Endothelial cell of umbilical vein (primary cell): ENCODE measurements at regions not wholly inside any gene's neighbourhood (a gene's known extent, or its start where the extent isn't known, plus 50 kb on each side); places are given as distances from the start of the nearest gene placed in this dataset.

Experiments
- BruUV-seq: library from RNA; stranded (reverse); fragments of 400-500 nt; replicated peaks from 2 replicates; lab custom pipeline; 2021; lab: Mats Ljungman, UMichigan
- CTCF ChIA-PET: fragments of 300-600, 350-600 bp; sonication (Branson Sonifier 250); formaldehyde crosslinking; loops from one replicate; lab custom pipeline; 2021; ENCODE audit warnings: antibody characterized with exemption, inconsistent platforms; lab: Charles Lee
- POLR2A ChIA-PET: fragments of 300-600, 350-600 bp; sonication (Branson Sonifier 250); formaldehyde crosslinking; loops from one replicate; lab custom pipeline; 2021; ENCODE audit warnings: antibody characterized with exemption, inconsistent platforms; lab: Charles Lee
- DNase-seq: peaks from one replicate; pipeline ENCODE4 v3.0.0-alpha.2; 2011; ENCODE audit warnings: low read depth, low spot score
- FAIRE-seq: peaks from 2 replicates; lab custom pipeline; 2011; peaks lifted over from hg19 to GRCh38; lab: Jason Lieb, UNC
- H2AFZ ChIP-seq: 2 replicates; pipeline ENCODE4 v1.6.0; 2012; ENCODE audit warnings: low read depth, low read length, control low read depth, inconsistent platforms
- H3K27ac ChIP-seq: 2 replicates; pipeline ENCODE4 v1.5.1; 2011; ENCODE audit warnings: low read depth, mild to moderate bottlenecking, control low read depth, low read length, moderate library complexity; ENCODE audit not compliant: insufficient read depth
- H3K27me3 ChIP-seq, 2 experiments: 2 replicates each; pipeline versions ENCODE4 v1.6.0 to v1.6.1; 2011; ENCODE audit warnings: low read length in 2 of 2, mixed read lengths in 1 of 2; ENCODE audit not compliant: control insufficient read depth in 2 of 2, insufficient read depth in 2 of 2
- H3K36me3 ChIP-seq, 2 experiments: 2 replicates in 1 of 2; 3 replicates in 1 of 2; pipeline ENCODE4 v1.5.1; 2011; ENCODE audit warnings: low read length in 2 of 2, mild to moderate bottlenecking in 1 of 2, moderate library complexity in 1 of 2; ENCODE audit not compliant: control insufficient read depth in 2 of 2, insufficient read depth in 2 of 2; ENCODE audit errors: extremely low read depth in 1 of 2
- H3K4me1 ChIP-seq: 3 replicates; pipeline ENCODE4 v1.5.1; 2011; ENCODE audit warnings: mild to moderate bottlenecking, low read length; ENCODE audit not compliant: control insufficient read depth, insufficient read depth; ENCODE audit errors: extremely low read depth
- H3K4me2 ChIP-seq: 2 replicates; pipeline ENCODE4 v1.6.1; 2011; ENCODE audit warnings: low read length, control low read depth, mixed read lengths; ENCODE audit not compliant: insufficient read depth
- H3K4me3 ChIP-seq, 3 experiments: fragments of 200-600 bp in 1 of 3; sonication (generic), shearing (Covaris generic) in 1 of 3; replicated peaks in 1 of 3; 2 replicates each; pipeline ENCODE4 v1.5.1; 2011 to 2016; ENCODE audit warnings: control low read depth in 3 of 3, low read length in 3 of 3, mild to moderate bottlenecking in 2 of 3, inconsistent platforms in 1 of 3, low read depth in 1 of 3, moderate library complexity in 1 of 3; ENCODE audit not compliant: insufficient read depth in 1 of 3
- H3K79me2 ChIP-seq: 2 replicates; pipeline ENCODE4 v1.6.0; 2012; ENCODE audit warnings: low read length, inconsistent platforms; ENCODE audit not compliant: control insufficient read depth, insufficient read depth
- H3K9ac ChIP-seq: replicated peaks from 2 replicates; pipeline ENCODE3; 2011; ENCODE audit warnings: low read length, control low read depth; ENCODE audit not compliant: insufficient read depth; ENCODE audit errors: extremely low read depth
- H3K9me1 ChIP-seq: replicated peaks from 3 replicates; pipeline ENCODE4 v1.6.0; 2011; ENCODE audit warnings: mild to moderate bottlenecking, low read length; ENCODE audit not compliant: control insufficient read depth, insufficient read depth; ENCODE audit errors: extremely low read depth
- H3K9me3 ChIP-seq: replicated peaks from 2 replicates; pipeline ENCODE4 v1.5.1; 2012; ENCODE audit warnings: low read length, inconsistent platforms; ENCODE audit not compliant: control insufficient read depth, insufficient read depth
- H4K20me1 ChIP-seq: replicated peaks from 2 replicates; pipeline ENCODE3; 2011; ENCODE audit warnings: mild to moderate bottlenecking, low read length; ENCODE audit not compliant: control insufficient read depth, insufficient read depth; ENCODE audit errors: extremely low read depth
- EZH2 ChIP-seq: IDR thresholded peaks from 2 replicates; pipeline ENCODE4 v1.6.1; 2012; ENCODE audit warnings: borderline replicate concordance, low read depth, mild to moderate bottlenecking, moderate library complexity, low read length, inconsistent platforms; ENCODE audit not compliant: severe bottlenecking
- FOS ChIP-seq: IDR thresholded peaks from 2 replicates; pipeline ENCODE4 v1.6.1; 2011; ENCODE audit warnings: mild to moderate bottlenecking, low read length, moderate library complexity, borderline replicate concordance; ENCODE audit not compliant: insufficient read depth
- GATA2 ChIP-seq: IDR thresholded peaks from 2 replicates; pipeline ENCODE4 v1.7.0; 2011; ENCODE audit warnings: low read depth, mild to moderate bottlenecking, moderate library complexity, mixed read lengths, low read length; ENCODE audit not compliant: insufficient read length, insufficient read depth
- JUN ChIP-seq: IDR thresholded peaks from 2 replicates; pipeline ENCODE4 v1.6.1; 2011; ENCODE audit warnings: borderline replicate concordance, low read depth; ENCODE audit not compliant: insufficient read length, insufficient read depth
- MYC ChIP-seq: IDR thresholded peaks from one replicate; pipeline ENCODE4 v1.6.1; 2011; ENCODE audit warnings: mild to moderate bottlenecking, low read depth, low read length
- POLR2A ChIP-seq: IDR thresholded peaks from 2 replicates; pipeline ENCODE4 v1.6.1; 2012; ENCODE audit warnings: low read depth, mild to moderate bottlenecking, control low read depth, low read length
- POLR2AphosphoS5 ChIP-seq: IDR thresholded peaks from 2 replicates; pipeline ENCODE4 v1.6.1; 2012; ENCODE audit warnings: low read depth, mild to moderate bottlenecking, control low read depth, low read length, moderate library complexity; ENCODE audit not compliant: insufficient read depth
- dilution Hi-C: fragments of 300-500 bp; cut with MboI; formaldehyde crosslinking; loops from one replicate; pipeline ENCODE4 v1.15.0; 2019; ENCODE audit warnings: low sequenced_read_pairs; ENCODE audit not compliant: extremely low pct_ligation_motif_present
- intact Hi-C: fragments of 100-400 bp; cut with micrococcal nuclease; formaldehyde crosslinking; loops from one replicate; pipeline ENCODE4 v1.10.0; 2022
- TF ChIP-seq, protein P1 (sequence below), 2 donors: IDR thresholded peaks; 1 replicate in 1 of 2; 2 replicates in 1 of 2; pipeline ENCODE4 v1.5.1; 2011; ENCODE audit warnings: low read length in 2 of 2, mild to moderate bottlenecking in 2 of 2, moderate library complexity in 2 of 2, control low read depth in 1 of 2, inconsistent platforms in 1 of 2, low read depth in 1 of 2; ENCODE audit not compliant: insufficient read depth in 1 of 2; ENCODE audit errors: extremely low read depth in 1 of 2

DNA sequence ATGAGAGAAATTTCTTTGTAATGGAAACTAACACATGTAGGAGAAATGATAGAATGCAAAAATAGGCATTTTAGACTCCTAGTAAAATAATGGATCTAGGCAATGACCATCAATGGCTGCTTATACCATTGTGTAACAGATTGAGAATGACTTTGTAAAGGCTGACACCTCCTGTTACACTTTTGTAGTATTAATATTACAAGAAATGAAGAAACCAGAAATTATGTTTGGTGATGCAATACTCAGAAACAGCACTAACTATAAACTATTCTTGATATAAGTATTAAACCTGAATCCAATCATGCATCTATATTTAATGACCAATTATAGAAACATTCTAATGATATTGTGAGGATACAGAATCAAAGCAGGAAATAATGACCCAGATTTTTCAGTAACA is 108.5 kb upstream of the CNTN1 start:
- no TSS peak for BruUV-seq
- Histone ChIP-seq H3K9ac (no peak overlapping the region), H3K4me2 (no peak overlapping the region), H3K36me3 (no peaks in the 10 kb centered on the region), H3K4me1 (no peaks in the 10 kb centered on the region), H2AFZ (no peak overlapping the region), H3K9me3 (no peaks in the 10 kb centered on the region), H3K27ac (no peak overlapping the region), H3K27me3 (no peaks in the 10 kb centered on the region), H3K79me2 (no peaks in the 10 kb centered on the region), H3K4me3 (no peak overlapping the region), H3K9me1 (no peaks in the 10 kb centered on the region), H4K20me1 (no peaks in the 10 kb centered on the region)
- dilution Hi-C loops (no loop called here), intact Hi-C loops (no loop called here)
- ChIA-PET CTCF (no interaction called here), POLR2A (no interaction called here)
- no peak for DNase-seq
- no peak for TF ChIP-seq POLR2AphosphoS5
- TF ChIP-seq POLR2A: no peak
- TF ChIP-seq FOS: no peak
- TF ChIP-seq JUN: no peak
- TF ChIP-seq, protein P1, sequence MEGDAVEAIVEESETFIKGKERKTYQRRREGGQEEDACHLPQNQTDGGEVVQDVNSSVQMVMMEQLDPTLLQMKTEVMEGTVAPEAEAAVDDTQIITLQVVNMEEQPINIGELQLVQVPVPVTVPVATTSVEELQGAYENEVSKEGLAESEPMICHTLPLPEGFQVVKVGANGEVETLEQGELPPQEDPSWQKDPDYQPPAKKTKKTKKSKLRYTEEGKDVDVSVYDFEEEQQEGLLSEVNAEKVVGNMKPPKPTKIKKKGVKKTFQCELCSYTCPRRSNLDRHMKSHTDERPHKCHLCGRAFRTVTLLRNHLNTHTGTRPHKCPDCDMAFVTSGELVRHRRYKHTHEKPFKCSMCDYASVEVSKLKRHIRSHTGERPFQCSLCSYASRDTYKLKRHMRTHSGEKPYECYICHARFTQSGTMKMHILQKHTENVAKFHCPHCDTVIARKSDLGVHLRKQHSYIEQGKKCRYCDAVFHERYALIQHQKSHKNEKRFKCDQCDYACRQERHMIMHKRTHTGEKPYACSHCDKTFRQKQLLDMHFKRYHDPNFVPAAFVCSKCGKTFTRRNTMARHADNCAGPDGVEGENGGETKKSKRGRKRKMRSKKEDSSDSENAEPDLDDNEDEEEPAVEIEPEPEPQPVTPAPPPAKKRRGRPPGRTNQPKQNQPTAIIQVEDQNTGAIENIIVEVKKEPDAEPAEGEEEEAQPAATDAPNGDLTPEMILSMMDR (IDR thresholded peaks at IDR 0.05; ENCODE audit: extremely low read depth in 1 of 2, insufficient read depth in 1 of 2, low read depth in 1 of 2, low read length in 2 of 2): no peak
- no peak for TF ChIP-seq EZH2
- TF ChIP-seq GATA2: no peak
- no peak for TF ChIP-seq MYC
- no peak for FAIRE-seq

GRCh38 chr12:40584763-40585162 is 107.5 kb upstream of the CNTN1 start:
- dilution Hi-C loops: no loop called here

More at GRCh38 chr12:40584763-40585162, 107.5 kb upstream of the CNTN1 start:
- Histone ChIP-seq H3K36me3 (no peaks in the 10 kb centered on the region), H3K9me1 (no peaks in the 10 kb centered on the region), H3K4me1 (no peaks in the 10 kb centered on the region), H3K9ac (no peak overlapping the region), H3K4me3 (no peak overlapping the region), H3K27me3 (no peaks in the 10 kb centered on the region), H4K20me1 (no peaks in the 10 kb centered on the region), H3K9me3 (no peaks in the 10 kb centered on the region), H3K4me2 (no peak overlapping the region), H3K27ac (no peak overlapping the region), H3K79me2 (no peaks in the 10 kb centered on the region), H2AFZ (no peak overlapping the region)
- intact Hi-C loops: no loop called here
- BruUV-seq: no TSS peak
- CTCF ChIA-PET: no interaction called here
- TF ChIP-seq MYC: no peak
- TF ChIP-seq, protein P1 (IDR thresholded peaks at IDR 0.05; ENCODE audit: extremely low read depth in 1 of 2, insufficient read depth in 1 of 2, low read depth in 1 of 2, low read length in 2 of 2): no peak
- no peak for TF ChIP-seq JUN
- no peak for TF ChIP-seq GATA2
- no peak for TF ChIP-seq FOS
- TF ChIP-seq EZH2: no peak
- POLR2A ChIA-PET: no interaction called here
- FAIRE-seq: no peak
- DNase-seq: no peak
